ENCODE measurements at regions not wholly inside any gene's neighbourhood (a gene's known extent, or its start where the extent isn't known, plus 50 kb on each side); places are given as distances from the start of the nearest gene placed in this dataset.

- TF ChIP-seq ZNF281 (CRISPR knock-in tag; IDR thresholded peaks at IDR 0.05) (no peak), ZNF232 (CRISPR knock-in tag; IDR thresholded peaks at IDR 0.05) (no peak), ZNF425 (CRISPR knock-in tag; conservative IDR thresholded peaks at IDR 0.05) (no peak), PRRX2 (CRISPR knock-in tag; IDR thresholded peaks at IDR 0.05) (no peak)
Observed at GRCh38 chr12:69074556-69075349, 141.8 kb upstream of the CPM start (continued).

- no peaks in the 10 kb centered on the region for H3K27me3 Mint-ChIP-seq (ENCODE audit: low read depth)
- H3K4me3 Mint-ChIP-seq, result no peak overlapping the region
- no peaks in the 10 kb centered on the region for H3K36me3 Mint-ChIP-seq
- TF ChIP-seq HMGA2 (CRISPR knock-in tag; IDR thresholded peaks at IDR 0.05), result no peak
- no peak for TF ChIP-seq TCF7 (CRISPR knock-in tag; IDR thresholded peaks at IDR 0.05; ENCODE audit: low read depth)
- no peak for TF ChIP-seq MXD4 (CRISPR knock-in tag; IDR thresholded peaks at IDR 0.05; ENCODE audit: borderline replicate concordance)
- TF ChIP-seq PREB (CRISPR knock-in tag; IDR thresholded peaks at IDR 0.05; ENCODE audit: borderline replicate concordance), result no peak
- TF ChIP-seq CBFB (CRISPR knock-in tag; IDR thresholded peaks at IDR 0.05; ENCODE audit: low read depth), result no peak
- no peak for TF ChIP-seq ZBTB21 (CRISPR knock-in tag; IDR thresholded peaks at IDR 0.05; ENCODE audit: borderline replicate concordance)
- H3K9me3 Mint-ChIP-seq, result no peaks in the 10 kb centered on the region
- ATAC-seq (no peak), DNase-seq (ENCODE audit: low spot score) (no peak)
- POLR2A ChIA-PET, result no interaction called here
- H3K4me1 Mint-ChIP-seq, result no peaks in the 10 kb centered on the region
- CTCF ChIA-PET, result no interaction called here
- H3K27ac Mint-ChIP-seq, result no peak overlapping the region
Observed at GRCh38 chr12:69083689-69084088, 150.7 kb upstream of the CPM start.

- ATAC-seq (no peak), DNase-seq (ENCODE audit: low spot score) (no peak)
- Mint-ChIP-seq H3K27ac (no peak overlapping the region), H3K27me3 (ENCODE audit: low read depth) (no peaks in the 10 kb centered on the region), H3K4me3 (no peak overlapping the region), H3K4me1 (no peaks in the 10 kb centered on the region), H3K36me3 (no peaks in the 10 kb centered on the region), H3K9me3 (0 out of 2 replicates have a peak, but pooled peaks cover 3% of the 10 kb centered on the region)
- no peak for TF ChIP-seq FOXJ3 (CRISPR knock-in tag; IDR thresholded peaks at IDR 0.05; ENCODE audit: borderline replicate concordance)
- no peak for TF ChIP-seq STAT6 (CRISPR knock-in tag; conservative IDR thresholded peaks at IDR 0.05; ENCODE audit: low read depth)
- no peak for TF ChIP-seq E2F1 (CRISPR knock-in tag; IDR thresholded peaks at IDR 0.05)
- TF ChIP-seq CBFB (CRISPR knock-in tag; IDR thresholded peaks at IDR 0.05; ENCODE audit: low read depth), result no peak
- TF ChIP-seq ETV6 (CRISPR knock-in tag; IDR thresholded peaks at IDR 0.05), result no peak
- no peak for TF ChIP-seq NFATC4 (CRISPR knock-in tag; IDR thresholded peaks at IDR 0.05)
- TF ChIP-seq E2F5 (CRISPR knock-in tag; IDR thresholded peaks at IDR 0.05), result no peak
- ChIA-PET CTCF (interaction anchor here (0.6 kb wide), 1 partner anchor 908 kb away, joined by 4 read pairs; no protein-coding TSS in a partner anchor), POLR2A (no interaction called here)
Observed at GRCh38 chr12:69084816-69085378, 151.9 kb upstream of the CPM start.
